HG02870 (cell line): ENCODE measurements at regions not wholly inside any gene's neighbourhood (a gene's known extent, or its start where the extent isn't known, plus 50 kb on each side); places are given as distances from the start of the nearest gene placed in this dataset.
"Not testable (repeated sequence)": the region's sequence is repeated elsewhere in the genome, so short reads cannot be mapped to it uniquely, and the experiment has no call there.

ENCODE experiments used
- ATAC-seq: cut with Tn5 transposase; IDR thresholded peaks from one replicate; pipeline ENCODE4 v1.9.1; 2021; ENCODE audit warnings: mild to moderate bottlenecking, moderate library complexity; ENCODE audit not compliant: unreplicated experiment

- no peak for ATAC-seq
Observed at GRCh38 chr11:80748207-80748925, 1307.5 kb upstream of the TENM4 start.

- ATAC-seq: no peak
Observed at GRCh38 chr11:80746300-80746699, 1305.5 kb upstream of the TENM4 start.

DNA sequence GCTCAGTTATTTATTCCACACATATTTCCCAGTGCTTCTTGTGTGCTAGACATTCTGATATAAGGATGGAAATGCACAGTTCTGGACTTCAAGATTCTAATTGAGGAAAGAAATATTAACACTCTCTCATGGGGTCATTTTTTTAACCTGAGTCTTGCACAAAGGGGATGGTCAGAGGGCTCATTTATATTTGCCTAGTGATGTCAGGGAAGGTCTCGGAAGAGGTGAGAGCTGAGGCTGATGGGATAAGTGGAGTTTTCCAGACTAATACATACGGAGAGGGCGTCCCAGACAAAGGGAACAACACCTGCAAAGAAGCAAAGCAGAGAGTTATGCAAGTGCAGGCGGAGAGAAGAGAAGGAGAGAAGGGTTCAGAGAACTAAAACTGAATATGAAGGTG is 1304.6 kb upstream of the TENM4 start:
- no peak for ATAC-seq

DNA sequence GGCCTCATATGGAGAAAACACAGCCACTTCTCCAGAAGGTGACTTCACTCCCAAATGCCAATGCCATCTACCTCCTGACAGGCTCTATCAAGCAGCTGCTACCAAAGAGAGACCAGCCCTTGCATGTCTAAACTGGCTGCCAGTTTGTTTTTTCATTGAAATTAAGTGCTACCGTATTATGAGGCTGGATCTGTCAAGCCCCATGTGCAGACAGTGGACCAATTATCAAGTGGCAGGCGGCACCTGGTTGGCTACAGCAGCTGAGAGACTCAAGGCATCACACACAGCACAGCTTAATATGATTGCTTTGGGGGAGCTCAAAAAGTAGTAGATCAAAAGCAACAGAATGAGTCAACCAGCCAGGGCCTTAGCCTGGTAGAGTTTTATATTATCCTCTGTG is 1293.0 kb upstream of the TENM4 start:
- no peak for ATAC-seq

- no peak for ATAC-seq
Observed at GRCh38 chr11:80733361-80733760, 1292.5 kb upstream of the TENM4 start.

- ATAC-seq: peak; percentile 83
Observed at GRCh38 chr11:80727315-80727714, 1286.5 kb upstream of the TENM4 start.

DNA sequence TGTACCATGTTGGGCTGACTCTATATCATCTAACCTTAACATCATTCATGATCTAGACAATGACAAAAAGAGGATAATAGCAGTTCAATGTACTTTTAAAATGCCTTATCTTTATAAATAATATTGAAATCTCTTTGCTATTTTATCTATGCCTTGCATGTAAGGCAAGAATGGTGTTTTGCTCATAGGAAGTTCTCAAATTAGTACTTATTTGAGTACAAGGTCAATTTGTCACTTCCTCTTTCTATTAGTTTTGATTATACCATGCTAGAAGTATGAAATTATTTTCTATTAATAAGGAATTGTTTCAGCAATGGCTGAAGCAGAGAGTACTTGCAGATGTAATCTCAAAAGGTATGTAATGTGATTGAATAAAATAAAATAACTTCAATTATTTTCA is 1285.4 kb upstream of the TENM4 start:
- ATAC-seq: no peak

DNA sequence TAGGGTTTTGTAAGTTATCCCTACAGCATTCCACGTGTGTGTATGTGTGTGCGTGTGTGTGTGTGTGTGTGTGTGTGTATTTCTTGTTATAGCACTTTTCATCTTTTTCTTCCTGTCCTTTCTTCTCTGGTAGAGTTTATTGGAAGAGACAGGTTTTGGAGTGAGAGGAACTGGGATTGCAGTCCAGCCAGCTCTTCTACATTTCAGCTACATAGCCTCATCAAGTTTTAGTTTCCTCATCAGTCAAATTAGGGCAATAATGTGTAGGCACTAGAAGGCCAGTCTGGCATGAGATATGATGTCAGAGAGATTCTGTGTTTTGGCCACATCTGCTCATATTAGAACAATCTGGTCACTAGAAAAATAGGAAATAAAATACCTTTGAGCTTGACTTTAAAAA is 1283.5 kb upstream of the TENM4 start:
- no peak for ATAC-seq

DNA sequence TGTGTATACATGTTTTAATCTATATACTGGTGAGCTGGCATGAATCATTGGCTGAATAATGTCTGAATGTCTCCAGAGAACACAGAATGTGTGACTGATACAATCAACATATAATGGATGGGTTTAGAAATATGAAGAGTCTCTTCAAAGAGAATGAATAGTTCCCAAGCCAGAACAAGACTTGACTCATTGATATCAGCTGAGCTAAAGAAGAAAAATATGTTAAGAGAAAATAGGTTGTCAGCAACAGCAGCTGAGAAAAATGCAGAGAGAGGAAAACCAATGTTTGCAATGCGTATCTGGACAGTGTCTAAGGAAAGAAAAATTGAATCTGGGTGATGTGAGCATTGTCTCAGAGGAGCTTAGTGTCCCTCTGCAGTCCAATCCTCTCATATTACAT is 1281.8 kb upstream of the TENM4 start:
- ATAC-seq: no peak

DNA sequence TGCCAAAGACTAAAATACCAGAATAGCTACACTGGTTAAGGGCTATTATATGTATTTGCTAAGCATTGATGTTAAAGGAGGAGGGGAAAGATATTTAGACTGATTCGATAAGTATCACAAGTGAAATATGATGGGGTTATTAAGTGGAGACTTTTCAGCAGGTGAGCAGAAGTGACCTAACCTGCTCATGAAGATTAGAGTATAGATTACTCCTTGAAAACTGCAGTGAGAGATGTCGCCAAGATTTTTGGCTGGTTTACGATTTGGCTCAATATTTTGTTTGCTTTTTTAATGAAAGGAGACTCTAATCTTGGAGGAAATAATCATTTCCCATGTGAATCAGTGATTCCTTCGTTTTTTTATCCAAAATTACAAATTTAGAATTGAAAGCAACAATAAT is 1279.5 kb upstream of the TENM4 start:
- ATAC-seq: no peak

DNA sequence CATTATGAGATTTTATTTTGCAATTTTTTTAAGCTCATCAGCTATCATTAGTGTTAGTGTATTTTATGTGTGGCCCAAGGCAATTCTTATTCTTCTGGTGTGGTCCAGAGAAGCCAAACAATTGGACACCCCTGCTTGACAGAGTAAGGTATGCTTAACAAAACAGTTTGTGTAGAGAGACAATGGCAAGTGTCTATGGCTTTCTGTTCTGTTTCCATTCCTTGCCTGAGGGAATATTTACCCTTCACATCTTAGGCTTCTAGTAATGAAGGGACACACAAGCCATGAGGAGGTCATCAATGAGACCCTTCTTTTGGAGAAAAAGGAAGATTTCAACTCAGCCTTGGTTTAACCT is 1278.4 kb upstream of the TENM4 start:
- ATAC-seq: no peak

GRCh38 chr11:80718611-80719291 is 1277.9 kb upstream of the TENM4 start:
- no peak for ATAC-seq

- no peak for ATAC-seq
Observed at GRCh38 chr11:80702264-80702663, 1261.4 kb upstream of the TENM4 start.

DNA sequence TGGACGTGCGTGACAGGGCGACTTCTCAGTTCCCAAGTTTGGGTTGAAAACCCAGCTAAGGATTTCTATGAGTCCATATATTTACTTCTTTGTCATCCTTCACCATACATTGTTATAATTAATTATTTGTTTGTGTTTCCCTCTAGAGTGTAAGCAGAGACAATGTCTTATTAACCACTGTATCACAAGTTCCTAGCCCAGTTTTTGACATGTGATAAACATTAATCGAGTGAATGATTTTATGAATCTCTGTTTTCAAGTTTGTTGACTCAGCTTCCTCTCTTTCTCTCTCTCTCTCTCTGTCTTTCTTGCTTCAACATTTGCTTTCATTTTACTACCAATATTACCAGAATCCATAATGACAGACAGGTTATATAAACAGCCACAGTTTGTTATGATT is 1259.6 kb upstream of the TENM4 start:
- no peak for ATAC-seq

- ATAC-seq: not testable (repeated sequence)
Observed at GRCh38 chr11:80699406-80700177, 1258.8 kb upstream of the TENM4 start.

GRCh38 chr11:80698637-80699036 is 1257.8 kb upstream of the TENM4 start:
- no peak for ATAC-seq

- no peak for ATAC-seq
Observed at GRCh38 chr11:80694385-80694784, 1253.6 kb upstream of the TENM4 start.

- ATAC-seq: no peak
Observed at GRCh38 chr11:80687941-80688340, 1247.1 kb upstream of the TENM4 start.

- no peak for ATAC-seq
Observed at GRCh38 chr11:80686889-80687288, 1246.1 kb upstream of the TENM4 start.

- ATAC-seq: no peak
Observed at GRCh38 chr11:80673566-80673965, 1232.7 kb upstream of the TENM4 start.

GRCh38 chr11:80669620-80670019 is 1228.8 kb upstream of the TENM4 start:
- no peak for ATAC-seq

DNA sequence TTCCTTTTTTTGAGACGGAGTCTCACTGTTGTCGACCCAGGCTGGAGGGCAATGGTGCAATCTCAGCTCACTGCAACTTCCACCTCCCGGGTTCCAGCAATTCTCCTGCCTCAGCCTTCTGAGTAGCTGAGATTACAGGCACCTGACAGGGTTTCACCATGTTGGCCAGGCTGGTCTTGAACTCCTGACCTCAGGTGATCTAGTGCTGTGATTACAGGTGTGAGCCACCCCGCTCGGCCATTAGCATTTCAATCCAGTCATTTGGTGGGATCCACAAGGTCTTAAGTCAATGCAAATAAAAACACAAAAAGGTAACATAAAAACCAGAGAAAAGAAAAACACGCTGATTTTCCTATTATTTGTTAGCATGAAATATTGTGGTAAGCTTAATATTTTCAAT is 1227.2 kb upstream of the TENM4 start:
- ATAC-seq: no peak
